ENCODE measurements at regions not wholly inside any gene's neighbourhood (a gene's known extent, or its start where the extent isn't known, plus 50 kb on each side); places are given as distances from the start of the nearest gene placed in this dataset.

DNA sequence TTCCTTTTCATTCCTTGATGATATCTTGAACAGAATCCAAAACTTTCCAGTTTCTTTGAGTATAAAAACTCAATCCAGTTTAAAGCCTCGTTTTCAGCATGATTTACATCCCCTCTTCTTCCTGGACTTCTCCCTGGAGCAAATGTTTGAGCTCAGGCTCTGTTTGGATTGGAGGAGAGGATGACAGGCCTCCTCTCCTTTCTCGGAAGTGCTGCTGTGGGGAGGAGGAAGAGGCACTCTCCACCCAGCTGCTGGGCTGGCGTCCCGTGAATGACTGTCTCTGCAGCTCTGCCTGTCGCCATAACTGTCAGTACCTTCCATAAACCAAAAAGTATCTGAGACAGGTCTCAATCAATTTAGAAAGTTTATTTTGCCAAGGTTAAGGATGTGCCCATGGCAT is 238.2 kb upstream of the AGAP1 start:
- no peaks in the 10 kb centered on the region for H3K36me3 ChIP-seq (ENCODE audit: control insufficient read depth, insufficient read depth, low read length)
- no peaks in the 10 kb centered on the region for H3K9me3 ChIP-seq (ENCODE audit: control insufficient read depth, insufficient read depth, low read length)
- H3K27me3 ChIP-seq (ENCODE audit: control insufficient read depth, insufficient read depth, low read length): no peaks in the 10 kb centered on the region
- H3K4me1 ChIP-seq (ENCODE audit: control insufficient read depth, insufficient read depth, low read length): no peaks in the 10 kb centered on the region
- no peak overlapping the region for H3K4me3 ChIP-seq (ENCODE audit: low read depth, low read length)
- H3K9ac ChIP-seq (ENCODE audit: low read depth, low read length): no peak overlapping the region

DNA sequence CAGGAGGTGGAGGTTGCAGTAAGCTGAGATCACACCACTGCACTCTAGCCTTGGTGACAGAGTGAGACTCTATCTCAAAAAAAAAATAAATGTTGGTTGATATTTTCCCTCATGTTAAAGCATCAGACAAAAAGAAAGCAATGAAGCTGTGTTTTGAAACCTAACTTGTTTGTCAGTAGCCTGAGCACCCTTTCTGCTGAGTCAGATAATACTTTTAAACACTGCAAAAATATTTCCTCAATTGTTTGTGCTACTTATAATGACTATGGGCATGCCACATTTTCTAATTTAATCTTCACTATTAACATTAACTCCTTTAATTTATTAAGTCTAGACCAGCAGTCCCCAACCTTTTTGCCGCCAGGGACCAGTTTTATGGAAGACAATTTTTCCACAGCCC is 236.3 kb upstream of the AGAP1 start:
- H3K27me3 ChIP-seq (ENCODE audit: control insufficient read depth, insufficient read depth, low read length): no peaks in the 10 kb centered on the region
- H3K4me1 ChIP-seq (ENCODE audit: control insufficient read depth, insufficient read depth, low read length): no peaks in the 10 kb centered on the region
- H3K36me3 ChIP-seq (ENCODE audit: control insufficient read depth, insufficient read depth, low read length): no peaks in the 10 kb centered on the region
- H3K4me3 ChIP-seq (ENCODE audit: low read depth, low read length): no peak overlapping the region
- H3K9me3 ChIP-seq (ENCODE audit: control insufficient read depth, insufficient read depth, low read length): no peaks in the 10 kb centered on the region
- H3K9ac ChIP-seq (ENCODE audit: low read depth, low read length): no peak overlapping the region

DNA sequence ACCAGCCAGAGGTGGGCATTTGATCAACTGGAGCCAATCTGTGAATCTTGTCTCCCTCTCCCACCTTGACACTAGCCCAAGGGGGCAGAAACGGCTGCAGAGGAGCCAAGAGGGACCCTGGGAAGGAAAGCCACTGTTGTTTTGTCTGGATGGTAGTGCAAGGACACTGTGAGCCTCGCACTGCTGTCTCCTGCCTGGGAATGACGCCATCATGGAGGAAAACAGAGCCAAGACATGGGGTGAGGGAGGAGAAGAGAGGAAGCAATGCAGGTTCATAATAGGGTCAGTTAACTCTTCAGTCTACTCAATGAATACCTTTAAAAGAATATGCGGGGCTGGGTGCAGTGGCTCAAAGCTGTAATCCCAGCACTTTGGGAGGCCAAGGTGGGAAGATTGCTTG is 231.1 kb upstream of the AGAP1 start:
- H3K9me3 ChIP-seq (ENCODE audit: control insufficient read depth, insufficient read depth, low read length): no peaks in the 10 kb centered on the region
- H3K36me3 ChIP-seq (ENCODE audit: control insufficient read depth, insufficient read depth, low read length): no peaks in the 10 kb centered on the region
- H3K4me1 ChIP-seq (ENCODE audit: control insufficient read depth, insufficient read depth, low read length): no peaks in the 10 kb centered on the region
- H3K27me3 ChIP-seq (ENCODE audit: control insufficient read depth, insufficient read depth, low read length): no peaks in the 10 kb centered on the region
- no peak overlapping the region for H3K4me3 ChIP-seq (ENCODE audit: low read depth, low read length)
- H3K9ac ChIP-seq (ENCODE audit: low read depth, low read length): no peak overlapping the region

DNA sequence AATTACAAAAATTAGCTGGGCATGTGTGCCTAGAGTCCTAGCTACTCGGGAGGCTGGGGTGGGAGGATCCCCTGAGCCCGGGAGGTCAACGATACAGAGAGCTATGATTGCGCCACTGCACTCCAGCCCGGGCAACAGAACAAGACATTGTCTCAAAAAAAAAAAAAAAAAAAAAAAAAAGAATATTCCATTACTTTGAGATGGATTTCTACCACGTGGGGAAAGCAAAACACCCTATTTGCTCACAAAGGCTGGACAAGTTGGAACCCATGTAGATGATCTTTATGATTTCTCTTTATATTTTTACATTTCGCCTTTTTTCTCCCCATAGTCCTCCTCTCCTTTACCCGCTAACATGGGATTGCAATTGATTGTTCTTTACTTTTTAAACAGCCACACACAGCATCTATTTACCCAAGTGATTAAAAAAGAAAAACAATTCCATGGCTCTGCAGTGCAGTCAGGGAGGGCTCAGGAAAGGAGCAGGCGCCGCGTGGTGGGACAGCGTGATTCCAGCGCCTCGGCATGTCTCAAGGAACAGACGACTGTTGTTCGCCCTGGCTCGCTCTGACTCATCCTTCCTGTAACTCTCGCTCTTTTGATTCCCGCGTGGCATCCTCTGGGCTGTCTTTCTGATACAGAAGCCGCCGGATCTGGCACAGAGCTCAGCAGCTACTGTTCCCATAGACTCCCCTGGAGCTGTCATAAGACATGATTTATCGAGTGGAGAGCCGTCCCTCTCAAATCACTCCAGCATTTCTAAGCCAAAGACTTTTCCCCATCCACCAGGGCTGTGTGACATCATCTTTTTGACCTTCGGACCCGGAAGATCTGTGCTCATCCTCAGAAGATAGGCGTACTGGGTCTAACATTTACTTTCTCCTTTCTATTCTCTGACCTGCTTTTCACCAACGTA is 230.4 kb upstream of the AGAP1 start:
- Histone ChIP-seq H3K9ac (ENCODE audit: low read depth, low read length) (no peak overlapping the region), H3K27me3 (ENCODE audit: control insufficient read depth, insufficient read depth, low read length) (no peaks in the 10 kb centered on the region), H3K4me3 (ENCODE audit: low read depth, low read length) (no peak overlapping the region), H3K9me3 (ENCODE audit: control insufficient read depth, insufficient read depth, low read length) (no peaks in the 10 kb centered on the region), H3K4me1 (ENCODE audit: control insufficient read depth, insufficient read depth, low read length) (no peaks in the 10 kb centered on the region), H3K36me3 (ENCODE audit: control insufficient read depth, insufficient read depth, low read length) (no peaks in the 10 kb centered on the region)

DNA sequence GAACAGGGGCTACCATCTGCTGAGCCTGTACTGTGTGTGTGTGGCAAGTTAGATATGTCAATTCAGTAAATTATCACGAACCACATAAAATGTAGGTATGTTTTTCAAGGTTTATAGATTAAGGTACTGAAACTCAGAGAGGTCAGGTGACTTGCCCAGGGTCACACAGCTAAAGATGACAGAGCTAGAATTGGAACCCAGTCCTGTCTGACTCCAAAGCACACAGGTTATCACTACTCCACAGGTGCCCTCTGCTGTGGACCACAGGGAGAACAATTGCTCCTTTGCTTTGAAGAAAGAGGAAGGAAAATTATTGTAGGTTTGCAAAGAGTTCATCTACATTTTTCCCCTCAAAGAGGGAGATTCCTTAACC is 229.7 kb upstream of the AGAP1 start:
- Histone ChIP-seq H3K36me3 (ENCODE audit: control insufficient read depth, insufficient read depth, low read length) (no peaks in the 10 kb centered on the region), H3K9me3 (ENCODE audit: control insufficient read depth, insufficient read depth, low read length) (no peaks in the 10 kb centered on the region), H3K9ac (ENCODE audit: low read depth, low read length) (no peak overlapping the region), H3K4me1 (ENCODE audit: control insufficient read depth, insufficient read depth, low read length) (no peaks in the 10 kb centered on the region), H3K4me3 (ENCODE audit: low read depth, low read length) (no peak overlapping the region), H3K27me3 (ENCODE audit: control insufficient read depth, insufficient read depth, low read length) (no peaks in the 10 kb centered on the region)

DNA sequence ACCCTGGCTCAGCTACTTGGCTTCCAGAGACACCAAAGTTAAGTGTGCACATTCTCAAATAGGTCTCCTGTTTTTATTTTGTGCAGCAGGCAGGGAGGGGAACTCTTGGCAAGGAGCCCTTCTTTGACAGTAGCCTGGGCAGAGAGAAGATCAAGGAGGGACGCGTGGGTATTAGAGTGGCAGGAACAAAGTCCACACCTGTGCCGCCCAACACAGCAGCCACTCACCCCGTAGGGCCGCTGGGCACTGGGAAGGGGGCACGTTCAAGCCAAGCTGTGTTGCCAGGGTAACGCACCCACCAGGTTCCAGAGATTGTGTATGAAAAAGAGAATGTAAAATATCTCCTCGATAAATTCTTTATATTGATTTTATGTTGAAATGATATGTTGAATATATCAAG is 229.3 kb upstream of the AGAP1 start:
- Histone ChIP-seq H3K27me3 (ENCODE audit: control insufficient read depth, insufficient read depth, low read length) (no peaks in the 10 kb centered on the region), H3K36me3 (ENCODE audit: control insufficient read depth, insufficient read depth, low read length) (no peaks in the 10 kb centered on the region), H3K4me1 (ENCODE audit: control insufficient read depth, insufficient read depth, low read length) (no peaks in the 10 kb centered on the region), H3K4me3 (ENCODE audit: low read depth, low read length) (no peak overlapping the region), H3K9me3 (ENCODE audit: control insufficient read depth, insufficient read depth, low read length) (no peaks in the 10 kb centered on the region), H3K9ac (ENCODE audit: low read depth, low read length) (no peak overlapping the region)

DNA sequence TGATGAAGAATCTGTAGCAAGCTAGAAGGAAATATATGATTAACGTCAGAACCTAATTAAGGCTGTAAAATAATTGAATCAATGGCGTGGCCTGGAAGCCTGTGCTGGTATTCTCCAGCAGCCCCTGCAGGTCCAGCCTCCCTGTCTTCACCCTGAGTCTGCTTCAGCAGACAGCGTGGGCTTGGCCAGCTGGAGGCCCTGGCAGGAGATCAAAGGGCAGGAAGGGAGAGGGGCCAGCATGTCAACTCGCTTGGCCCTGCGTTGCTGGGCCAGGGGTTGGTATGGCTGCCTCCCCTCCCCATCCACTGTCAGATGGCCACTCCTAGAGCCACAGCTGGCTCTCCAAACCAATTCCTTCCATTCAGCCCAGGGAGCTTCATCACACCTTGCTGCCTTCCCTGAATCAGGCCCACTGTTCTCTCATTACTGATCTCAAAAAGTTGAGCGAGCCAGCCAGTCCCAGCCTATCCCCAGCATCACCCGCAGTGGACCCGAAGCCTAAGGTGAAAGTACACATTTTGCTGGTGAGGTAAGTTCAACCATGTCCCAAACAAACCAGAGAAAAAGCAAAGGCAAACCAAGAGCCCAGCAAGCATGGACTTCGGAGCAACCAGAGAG is 228.4 kb upstream of the AGAP1 start:
- Histone ChIP-seq H3K4me3 (ENCODE audit: low read depth, low read length) (no peak overlapping the region), H3K9me3 (ENCODE audit: control insufficient read depth, insufficient read depth, low read length) (no peaks in the 10 kb centered on the region), H3K9ac (ENCODE audit: low read depth, low read length) (no peak overlapping the region), H3K36me3 (ENCODE audit: control insufficient read depth, insufficient read depth, low read length) (no peaks in the 10 kb centered on the region), H3K27me3 (ENCODE audit: control insufficient read depth, insufficient read depth, low read length) (no peaks in the 10 kb centered on the region), H3K4me1 (ENCODE audit: control insufficient read depth, insufficient read depth, low read length) (no peaks in the 10 kb centered on the region)

DNA sequence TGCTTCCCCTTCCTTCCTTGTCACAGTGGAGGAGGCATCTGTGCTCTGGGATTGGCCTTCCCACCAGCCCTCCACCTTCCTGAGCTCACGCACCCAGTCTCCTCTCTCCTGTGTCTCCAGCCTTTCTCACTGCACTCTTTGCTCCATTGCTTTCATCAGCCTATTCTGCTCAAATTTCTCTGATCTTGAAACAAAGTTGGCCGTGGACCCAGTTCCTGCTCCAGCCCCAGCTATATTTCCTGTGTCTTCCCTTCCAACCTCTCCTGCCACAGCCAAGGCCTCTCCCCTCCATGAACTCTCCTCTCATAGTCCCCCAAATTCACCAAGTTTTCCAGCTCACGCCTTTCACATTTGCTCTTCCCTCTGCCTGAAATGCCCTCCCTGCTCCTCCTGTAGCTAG is 226.6 kb upstream of the AGAP1 start:
- H3K9ac ChIP-seq (ENCODE audit: low read depth, low read length): no peak overlapping the region
- H3K27me3 ChIP-seq (ENCODE audit: control insufficient read depth, insufficient read depth, low read length): no peaks in the 10 kb centered on the region
- no peaks in the 10 kb centered on the region for H3K9me3 ChIP-seq (ENCODE audit: control insufficient read depth, insufficient read depth, low read length)
- H3K4me3 ChIP-seq (ENCODE audit: low read depth, low read length): no peak overlapping the region
- no peaks in the 10 kb centered on the region for H3K36me3 ChIP-seq (ENCODE audit: control insufficient read depth, insufficient read depth, low read length)
- no peaks in the 10 kb centered on the region for H3K4me1 ChIP-seq (ENCODE audit: control insufficient read depth, insufficient read depth, low read length)

DNA sequence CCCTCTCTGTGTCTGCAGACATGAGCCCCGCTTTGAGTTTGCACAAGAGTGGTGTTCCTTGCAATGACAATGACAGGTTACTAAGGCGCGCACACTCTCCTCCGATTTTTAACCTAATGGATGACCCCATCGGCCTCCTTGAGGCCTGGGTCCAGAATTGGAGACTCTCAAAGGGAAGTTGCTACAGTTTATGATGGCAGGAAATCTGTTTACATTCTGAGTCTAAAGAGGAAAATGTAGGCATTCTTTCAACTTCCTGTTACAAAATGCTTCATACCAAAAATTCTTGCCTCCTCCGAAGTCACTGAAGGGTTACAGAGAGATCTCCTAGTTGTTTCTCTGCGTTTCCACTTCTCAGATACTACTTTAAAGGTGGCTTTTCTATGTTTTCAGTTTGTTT is 225.3 kb upstream of the AGAP1 start:
- no peaks in the 10 kb centered on the region for H3K36me3 ChIP-seq (ENCODE audit: control insufficient read depth, insufficient read depth, low read length)

DNA sequence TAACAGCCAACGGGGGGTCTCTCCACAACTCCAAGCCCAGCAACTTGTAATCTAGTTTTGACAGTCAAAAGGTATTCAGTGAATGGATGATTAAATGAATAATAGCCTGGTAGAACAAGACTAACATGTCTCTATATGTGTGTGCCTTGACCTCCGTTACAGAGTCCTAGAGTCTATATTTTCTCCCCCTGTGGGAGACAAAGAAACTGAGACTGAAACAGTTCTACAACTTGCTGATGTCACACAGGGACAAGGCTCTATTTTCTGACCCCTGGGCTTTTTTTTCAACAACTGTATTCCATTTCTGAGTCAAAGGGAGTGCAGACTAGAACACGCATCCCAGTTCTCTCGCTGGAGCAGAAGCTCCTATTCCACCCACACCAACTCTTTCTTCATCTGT is 223.6 kb upstream of the AGAP1 start:
- H3K9ac ChIP-seq (ENCODE audit: low read depth, low read length): no peak overlapping the region
- H3K27me3 ChIP-seq (ENCODE audit: control insufficient read depth, insufficient read depth, low read length): no peaks in the 10 kb centered on the region
- H3K36me3 ChIP-seq (ENCODE audit: control insufficient read depth, insufficient read depth, low read length): no peaks in the 10 kb centered on the region
- H3K4me1 ChIP-seq (ENCODE audit: control insufficient read depth, insufficient read depth, low read length): no peaks in the 10 kb centered on the region
- no peaks in the 10 kb centered on the region for H3K9me3 ChIP-seq (ENCODE audit: control insufficient read depth, insufficient read depth, low read length)
- no peak overlapping the region for H3K4me3 ChIP-seq (ENCODE audit: low read depth, low read length)

More for the DNA sequence above, 225.3 kb upstream of the AGAP1 start:
- H3K9me3 ChIP-seq (ENCODE audit: control insufficient read depth, insufficient read depth, low read length): no peaks in the 10 kb centered on the region
- H3K27me3 ChIP-seq (ENCODE audit: control insufficient read depth, insufficient read depth, low read length): no peaks in the 10 kb centered on the region
- H3K4me1 ChIP-seq (ENCODE audit: control insufficient read depth, insufficient read depth, low read length): no peaks in the 10 kb centered on the region
- H3K9ac ChIP-seq (ENCODE audit: low read depth, low read length): no peak overlapping the region
- no peak overlapping the region for H3K4me3 ChIP-seq (ENCODE audit: low read depth, low read length)

DNA sequence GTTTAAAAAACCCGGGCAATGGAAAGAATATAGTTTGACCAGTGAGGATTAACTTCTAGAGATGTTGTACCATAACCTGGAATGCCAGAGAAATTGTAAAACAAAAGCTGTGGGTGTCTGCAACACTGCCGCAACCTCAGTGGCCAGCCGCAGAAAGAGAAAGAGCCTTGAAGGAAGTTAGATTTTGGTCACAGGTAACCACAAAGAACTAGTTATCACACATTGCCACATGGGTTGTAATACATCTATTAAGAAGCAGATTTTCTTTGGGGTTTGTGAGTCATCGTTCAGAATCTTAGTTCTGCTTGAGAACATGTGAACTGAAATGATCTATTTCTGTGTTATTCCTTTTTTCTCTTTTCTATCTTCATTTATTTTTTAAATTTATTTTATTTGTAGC is 222.9 kb upstream of the AGAP1 start:
- H3K9ac ChIP-seq (ENCODE audit: low read depth, low read length): no peak overlapping the region

DNA sequence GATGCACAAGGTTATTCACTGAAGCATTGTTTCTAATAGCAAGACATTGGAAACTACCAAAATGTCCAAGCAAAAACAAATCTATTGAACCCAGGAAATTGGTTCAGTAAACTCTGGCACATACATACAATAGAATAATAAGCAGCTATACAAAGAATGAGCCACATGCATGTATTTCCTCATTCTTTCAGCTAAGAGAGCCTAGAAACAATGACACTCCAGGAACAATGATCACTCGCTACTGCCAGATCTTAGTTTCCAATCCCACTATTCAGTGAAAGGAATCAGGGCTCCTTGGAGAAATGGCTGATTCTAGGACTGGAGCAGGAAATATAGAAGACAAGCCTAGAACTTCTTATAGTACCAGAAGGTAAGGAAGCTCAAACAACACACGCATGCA is 221.9 kb upstream of the AGAP1 start:
- Histone ChIP-seq H3K36me3 (ENCODE audit: control insufficient read depth, insufficient read depth, low read length) (no peaks in the 10 kb centered on the region), H3K27me3 (ENCODE audit: control insufficient read depth, insufficient read depth, low read length) (no peaks in the 10 kb centered on the region), H3K9ac (ENCODE audit: low read depth, low read length) (no peak overlapping the region), H3K4me1 (ENCODE audit: control insufficient read depth, insufficient read depth, low read length) (no peaks in the 10 kb centered on the region), H3K9me3 (ENCODE audit: control insufficient read depth, insufficient read depth, low read length) (no peaks in the 10 kb centered on the region), H3K4me3 (ENCODE audit: low read depth, low read length) (no peak overlapping the region)

More for the DNA sequence above, 222.9 kb upstream of the AGAP1 start:
- no peaks in the 10 kb centered on the region for H3K9me3 ChIP-seq (ENCODE audit: control insufficient read depth, insufficient read depth, low read length)
- H3K27me3 ChIP-seq (ENCODE audit: control insufficient read depth, insufficient read depth, low read length): no peaks in the 10 kb centered on the region
- H3K4me3 ChIP-seq (ENCODE audit: low read depth, low read length): no peak overlapping the region
- no peaks in the 10 kb centered on the region for H3K4me1 ChIP-seq (ENCODE audit: control insufficient read depth, insufficient read depth, low read length)
- H3K36me3 ChIP-seq (ENCODE audit: control insufficient read depth, insufficient read depth, low read length): no peaks in the 10 kb centered on the region

Measured in iPS-15b (cell line).